Stomach (tissue), 8 donors: ENCODE measurements at regions not wholly inside any gene's neighbourhood (a gene's known extent, or its start where the extent isn't known, plus 50 kb on each side); places are given as distances from the start of the nearest gene placed in this dataset.

Experiments
- DNase-seq, 2 donors: peaks; one replicate each; pipeline versions ENCODE4 v3.0.0 to v3.0.0-alpha.2; 2013 to 2019
- H3K27ac ChIP-seq, 5 donors: fragments of 200-600 bp in 4 of 5; sonication (generic) in 4 of 5; one replicate each; pipeline ENCODE4 v1.5.1; 2013 to 2019; ENCODE audit warnings: mild to moderate bottlenecking in 1 of 5, moderate library complexity in 1 of 5
- H3K27me3 ChIP-seq, 3 donors: fragments of 200-600 bp; sonication (generic); one replicate each; pipeline ENCODE4 v1.5.1; 2017 to 2019; ENCODE audit warnings: mixed run types in 1 of 3
- H3K36me3 ChIP-seq, 4 donors: fragments of 200-600 bp; sonication (generic); 1 replicate in 3 of 4; 2 replicates in 1 of 4; pipeline ENCODE4 v1.5.1; 2016 to 2019
- H3K4me1 ChIP-seq, 4 donors: fragments of 200-600 bp; sonication (generic); one replicate each; pipeline ENCODE4 v1.5.1; 2016 to 2019
- H3K4me3 ChIP-seq, 4 donors: fragments of 200-600 bp; sonication (generic) in 3 of 4; one replicate each; pipeline ENCODE4 v1.5.1; 2016 to 2019; ENCODE audit warnings: mild to moderate bottlenecking in 1 of 4
- H3K9me3 ChIP-seq, 4 donors: fragments of 200-600 bp; sonication (generic); one replicate each; pipeline ENCODE4 v1.5.1; 2016 to 2019
- EP300 ChIP-seq: sonication (generic); formaldehyde crosslinking; IDR thresholded peaks from one replicate; pipeline ENCODE4 v1.6.1; 2017; ENCODE audit warnings: antibody characterized with exemption
- POLR2A ChIP-seq, 4 donors: fragments of 450-650 bp; IDR thresholded peaks; one replicate each; pipeline ENCODE4 v1.6.1; 2016; ENCODE audit warnings: antibody characterized with exemption in 4 of 4, control low read depth in 2 of 4, mild to moderate bottlenecking in 1 of 4, moderate library complexity in 1 of 4
- POLR2AphosphoS5 ChIP-seq, 3 donors: sonication (generic); formaldehyde crosslinking; IDR thresholded peaks; one replicate each; pipeline ENCODE4 v1.6.1; 2016; ENCODE audit warnings: antibody characterized with exemption in 3 of 3
- WGBS, 5 donors: extraction: QIAGEN DNeasy Blood & Tissue Kit in 3 of 5; methylation state at CpG; one replicate each; pipeline versions ENCODE4 v1.1.5 to v1.1.7; 2013 to 2018; 5-methylcytosine and 5-hydroxymethylcytosine counted together
- intact Hi-C: fragments of 100-400 bp; cut with DNase I; formaldehyde crosslinking; loops from one replicate; pipeline ENCODE4 v1.15.1; 2023; ENCODE audit warnings: low total_unique reads
- TF ChIP-seq, protein P1 (sequence below), 7 experiments: fragments of 450-650 bp in 4 of 7; fragments of 200-600 bp in 3 of 7; sonication (generic) in 3 of 7; IDR thresholded peaks; one replicate each; pipeline ENCODE4 v1.5.1; 2016 to 2019; ENCODE audit warnings: antibody characterized with exemption in 7 of 7, control low read depth in 2 of 7, mild to moderate bottlenecking in 1 of 7
- donor health status: healthy with polysubstance abuse.
- donor health status: Bipolar disorder and iron deficiency.
- donor health status: healthy.

DNA sequence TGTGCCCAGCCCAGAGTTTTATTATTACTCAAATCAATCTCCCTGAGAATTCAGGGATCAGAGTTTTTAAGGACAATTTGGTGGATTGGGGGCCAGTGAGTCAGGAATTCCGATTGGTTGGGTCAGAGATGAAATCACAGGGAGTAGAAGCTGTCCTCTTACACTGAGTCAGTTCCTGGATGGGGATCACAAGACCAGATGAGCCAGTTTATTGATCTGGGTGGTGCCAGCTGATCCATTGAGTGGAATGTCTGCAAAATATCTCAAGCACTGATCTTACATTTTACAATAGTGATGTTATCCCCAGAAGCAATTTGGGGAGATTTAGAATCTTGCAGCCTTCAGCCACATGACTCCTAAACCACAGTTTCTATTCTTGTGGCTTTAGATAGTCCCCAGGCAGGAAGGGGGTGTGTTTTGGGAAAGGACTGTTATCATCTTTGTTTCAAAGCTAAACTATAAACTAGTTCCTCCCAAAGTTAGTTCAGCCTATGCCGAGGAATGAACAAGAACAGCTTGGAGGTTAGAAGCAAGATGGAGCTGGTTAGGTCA, 89.1 kb upstream of the CNOT2 start:
- no peaks in the 10 kb centered on the region for H3K4me1 ChIP-seq
- no peak overlapping the region for H3K4me3 ChIP-seq
- TF ChIP-seq POLR2A (IDR thresholded peaks at IDR 0.05) = no peak
- TF ChIP-seq POLR2AphosphoS5 (IDR thresholded peaks at IDR 0.05) = no peak
- TF ChIP-seq, protein P1, sequence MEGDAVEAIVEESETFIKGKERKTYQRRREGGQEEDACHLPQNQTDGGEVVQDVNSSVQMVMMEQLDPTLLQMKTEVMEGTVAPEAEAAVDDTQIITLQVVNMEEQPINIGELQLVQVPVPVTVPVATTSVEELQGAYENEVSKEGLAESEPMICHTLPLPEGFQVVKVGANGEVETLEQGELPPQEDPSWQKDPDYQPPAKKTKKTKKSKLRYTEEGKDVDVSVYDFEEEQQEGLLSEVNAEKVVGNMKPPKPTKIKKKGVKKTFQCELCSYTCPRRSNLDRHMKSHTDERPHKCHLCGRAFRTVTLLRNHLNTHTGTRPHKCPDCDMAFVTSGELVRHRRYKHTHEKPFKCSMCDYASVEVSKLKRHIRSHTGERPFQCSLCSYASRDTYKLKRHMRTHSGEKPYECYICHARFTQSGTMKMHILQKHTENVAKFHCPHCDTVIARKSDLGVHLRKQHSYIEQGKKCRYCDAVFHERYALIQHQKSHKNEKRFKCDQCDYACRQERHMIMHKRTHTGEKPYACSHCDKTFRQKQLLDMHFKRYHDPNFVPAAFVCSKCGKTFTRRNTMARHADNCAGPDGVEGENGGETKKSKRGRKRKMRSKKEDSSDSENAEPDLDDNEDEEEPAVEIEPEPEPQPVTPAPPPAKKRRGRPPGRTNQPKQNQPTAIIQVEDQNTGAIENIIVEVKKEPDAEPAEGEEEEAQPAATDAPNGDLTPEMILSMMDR (IDR thresholded peaks at IDR 0.05) = no peak
- no peak for TF ChIP-seq EP300
- H3K27ac ChIP-seq = no peak overlapping the region
- DNase-seq = no peak
- WGBS, 5 donors = 72 to 86% (median 75%) methylated on average over 2 of the region's 2 CpGs
- no peaks in the 10 kb centered on the region for H3K36me3 ChIP-seq
- no peaks in the 10 kb centered on the region for H3K27me3 ChIP-seq
- H3K9me3 ChIP-seq = peaks cover 5 to 44% (median 26%) of the 10 kb centered on the region in 4 donors
- intact Hi-C loops = no loop called here

DNA sequence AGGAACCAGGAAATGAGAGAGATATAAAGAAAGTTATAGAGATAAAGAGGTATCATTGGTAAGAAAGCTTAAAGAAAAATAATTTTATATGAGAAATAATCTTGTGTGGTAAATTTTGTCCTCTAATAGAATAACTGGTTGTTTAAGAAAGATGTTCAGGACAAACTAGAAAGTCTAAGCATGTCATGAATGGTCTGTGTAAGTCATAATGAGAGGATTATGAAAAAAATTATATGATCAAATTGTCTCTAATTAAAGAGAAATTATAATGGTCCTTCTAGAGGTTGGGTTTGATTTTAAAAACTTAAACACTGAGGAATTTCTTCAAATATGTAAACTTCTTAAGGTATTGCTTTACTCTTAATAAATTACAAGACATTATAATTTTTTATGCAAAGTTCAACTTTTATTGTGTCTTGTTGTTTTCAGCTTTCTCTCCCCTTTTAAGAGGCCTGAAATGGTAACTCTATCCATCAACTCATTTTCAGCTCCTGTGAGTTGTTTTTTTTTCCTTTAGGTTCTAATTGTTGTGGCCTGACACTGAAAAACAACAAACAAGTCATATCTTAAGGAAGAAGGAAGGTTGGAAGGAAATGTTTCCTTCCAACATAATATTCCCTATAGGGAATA, 88.2 kb upstream of the CNOT2 start:
- no peak for TF ChIP-seq POLR2A (IDR thresholded peaks at IDR 0.05)
- H3K4me1 ChIP-seq = no peaks in the 10 kb centered on the region
- H3K27me3 ChIP-seq = no peaks in the 10 kb centered on the region
- no peak overlapping the region for H3K4me3 ChIP-seq
- intact Hi-C loops = no loop called here
- no peaks in the 10 kb centered on the region for H3K36me3 ChIP-seq
- no peak overlapping the region for H3K27ac ChIP-seq
- peak in 1 of 2 donors; percentile 3 for DNase-seq
- peaks cover 5 to 49% (median 28%) of the 10 kb centered on the region in 4 donors for H3K9me3 ChIP-seq

- Histone ChIP-seq H3K9me3 (peaks cover 5 to 50% (median 31%) of the 10 kb centered on the region in 4 donors), H3K27ac (no peak overlapping the region), H3K27me3 (no peaks in the 10 kb centered on the region), H3K36me3 (no peaks in the 10 kb centered on the region), H3K4me1 (no peaks in the 10 kb centered on the region), H3K4me3 (no peak overlapping the region)
- DNase-seq = no peak
- WGBS, 5 donors = 77 to 90% (median 88%) methylated on average over 1 of the region's 1 CpG
- intact Hi-C loops = no loop called here
- TF ChIP-seq EP300 = no peak
- TF ChIP-seq, protein P1 (IDR thresholded peaks at IDR 0.05) = no peak
Measured at GRCh38 chr12:70157099-70157498, 86.1 kb upstream of the CNOT2 start.

GRCh38 chr12:70165450-70165849, 77.8 kb upstream of the CNOT2 start:
- Histone ChIP-seq H3K27ac (no peak overlapping the region), H3K27me3 (no peaks in the 10 kb centered on the region), H3K4me1 (no peaks in the 10 kb centered on the region), H3K4me3 (no peak overlapping the region), H3K36me3 (no peaks in the 10 kb centered on the region), H3K9me3 (peaks cover 0 to 4% (median 0%) of the 10 kb centered on the region in 4 donors)
- intact Hi-C loops = no loop called here
- TF ChIP-seq, protein P1 (IDR thresholded peaks at IDR 0.05) = no peak
- no peak for TF ChIP-seq EP300
- 69 to 80% (median 72%) methylated on average over 4 of the region's 4 CpGs for WGBS, 5 donors
- DNase-seq = peak in 1 of 2 donors; percentile 4

DNA sequence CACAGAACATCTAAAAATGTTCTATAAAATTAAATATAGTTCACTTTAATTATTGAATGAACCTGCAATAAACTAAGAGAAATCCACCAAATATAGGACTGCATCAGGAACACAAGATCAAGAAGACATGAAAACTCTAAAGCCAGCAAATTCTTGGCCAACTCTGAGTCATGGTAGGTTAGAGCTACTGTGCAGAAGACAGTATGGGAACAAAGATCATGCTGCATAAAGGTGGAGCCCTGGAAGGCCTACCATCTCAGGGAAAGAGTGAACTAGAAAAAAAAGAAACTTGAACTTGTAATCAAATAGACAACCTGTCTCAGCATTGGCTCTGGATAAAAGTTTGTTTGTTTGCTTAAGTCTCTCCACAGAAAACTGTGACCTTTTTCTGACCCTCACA, 66.9 kb upstream of the CNOT2 start:
- intact Hi-C loops = no loop called here
- H3K4me1 ChIP-seq = no peaks in the 10 kb centered on the region
- H3K4me3 ChIP-seq = no peak overlapping the region
- H3K27ac ChIP-seq = no peak overlapping the region
- TF ChIP-seq EP300 (no peak), POLR2AphosphoS5 (IDR thresholded peaks at IDR 0.05) (no peak), POLR2A (IDR thresholded peaks at IDR 0.05) (no peak)
- TF ChIP-seq, protein P1 (IDR thresholded peaks at IDR 0.05) = no peak
- DNase-seq = no peak
- no peaks in the 10 kb centered on the region for H3K36me3 ChIP-seq
- H3K27me3 ChIP-seq = no peaks in the 10 kb centered on the region
- H3K9me3 ChIP-seq = peaks cover 0 to 5% (median 0%) of the 10 kb centered on the region in 4 donors
